IPS-NIHi11 (cell line): ENCODE measurements at regions not wholly inside any gene's neighbourhood (a gene's known extent, or its start where the extent isn't known, plus 50 kb on each side); places are given as distances from the start of the nearest gene placed in this dataset.
"Not testable (repeated sequence)": the region's sequence is repeated elsewhere in the genome, so short reads cannot be mapped to it uniquely, and the experiment has no call there.

Source experiments
- DNase-seq: peaks from one replicate; pipeline ENCODE4 v3.0.0; 2012; ENCODE audit warnings: mixed read lengths, low spot score

DNA sequence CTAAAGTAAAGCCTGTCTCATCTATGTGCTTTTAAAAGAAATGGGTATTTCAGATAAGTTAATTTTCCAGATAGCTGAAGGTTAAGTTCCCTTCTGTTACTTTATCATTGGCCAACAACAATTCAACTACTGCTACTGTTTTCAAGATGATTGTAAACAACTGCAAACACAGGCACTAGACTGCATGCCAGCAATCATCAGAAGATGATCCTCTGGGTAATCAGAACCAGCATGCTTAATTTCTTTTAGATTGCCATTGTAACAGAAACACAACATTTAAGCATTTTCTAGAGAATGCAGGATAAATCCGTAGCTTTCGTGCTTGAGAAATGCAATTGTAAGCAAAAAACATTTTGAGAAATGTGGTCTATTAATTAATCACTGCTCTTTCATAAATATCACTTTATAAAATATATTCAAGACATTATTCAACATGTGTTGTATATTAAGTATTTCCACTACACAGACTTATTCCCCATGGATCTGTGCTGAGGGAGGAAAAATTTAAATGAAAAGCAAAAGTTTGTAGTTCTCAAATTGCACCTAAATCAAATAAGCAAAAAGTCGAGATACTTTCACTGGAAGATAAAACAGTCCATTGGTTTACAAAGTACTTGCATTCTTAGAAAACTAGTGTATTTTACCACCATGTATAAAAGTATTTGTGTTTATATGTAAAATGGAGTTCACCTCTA is 133.7 kb downstream of the ATL2 start:
- no peak for DNase-seq

DNA sequence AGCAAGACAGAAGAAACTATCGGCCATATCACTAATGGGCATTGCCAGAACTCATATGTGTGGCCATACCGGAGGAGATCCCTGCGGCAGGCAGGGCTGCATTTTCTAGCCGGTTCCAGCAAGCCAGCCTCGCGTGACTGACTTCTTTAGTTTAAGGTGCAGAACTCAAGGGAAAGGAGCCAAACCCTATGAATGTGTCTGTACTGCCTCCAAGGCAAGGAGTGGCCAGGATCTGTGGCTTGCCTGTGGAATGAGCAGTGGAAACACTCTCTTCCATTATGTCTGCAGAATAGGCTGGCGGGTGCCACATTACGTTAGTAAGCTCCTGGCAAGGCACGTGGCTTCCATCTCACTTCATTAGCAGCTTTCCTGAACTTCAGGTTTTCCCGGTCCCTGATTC is 137.6 kb downstream of the ATL2 start:
- DNase-seq = no peak

DNA sequence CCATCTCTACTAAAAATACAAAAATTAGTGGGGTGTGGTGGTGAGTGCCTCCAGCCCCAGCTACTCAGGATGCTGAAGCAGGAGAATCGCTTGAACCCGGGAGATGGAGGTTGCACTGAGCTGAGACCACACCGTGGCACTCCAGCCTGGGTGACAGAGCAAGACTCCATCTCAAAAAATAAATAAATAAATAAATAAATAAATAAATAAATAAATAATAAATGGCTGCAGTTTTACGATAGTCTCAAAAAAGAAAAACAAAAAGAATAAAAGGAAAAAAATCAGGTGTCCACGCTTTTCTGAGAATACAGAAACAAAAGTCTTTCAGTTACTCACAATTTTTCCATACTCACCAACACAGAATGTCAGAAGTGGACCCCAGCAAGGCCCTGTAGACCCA is 138.4 kb downstream of the ATL2 start:
- DNase-seq = not testable (repeated sequence)

DNA sequence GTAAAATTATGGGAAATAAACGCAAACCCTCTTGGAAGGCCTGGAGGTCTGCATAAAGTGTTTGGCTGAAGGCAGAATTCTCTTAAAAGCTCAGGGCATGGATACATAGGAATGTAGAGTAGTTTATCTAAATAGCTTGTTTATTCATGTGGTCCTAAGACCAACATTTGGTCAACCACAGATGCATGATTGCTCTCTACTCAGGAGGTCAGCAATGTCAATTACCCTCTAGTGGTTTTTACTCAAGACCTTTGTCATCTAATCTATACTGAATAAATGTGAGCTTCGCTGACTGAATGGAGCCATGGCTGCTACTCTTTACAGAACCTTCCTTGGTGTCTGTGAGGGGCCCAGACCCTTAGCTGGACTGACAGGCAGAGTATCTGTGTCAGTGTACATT is 139.8 kb downstream of the ATL2 start:
- no peak for DNase-seq

DNA sequence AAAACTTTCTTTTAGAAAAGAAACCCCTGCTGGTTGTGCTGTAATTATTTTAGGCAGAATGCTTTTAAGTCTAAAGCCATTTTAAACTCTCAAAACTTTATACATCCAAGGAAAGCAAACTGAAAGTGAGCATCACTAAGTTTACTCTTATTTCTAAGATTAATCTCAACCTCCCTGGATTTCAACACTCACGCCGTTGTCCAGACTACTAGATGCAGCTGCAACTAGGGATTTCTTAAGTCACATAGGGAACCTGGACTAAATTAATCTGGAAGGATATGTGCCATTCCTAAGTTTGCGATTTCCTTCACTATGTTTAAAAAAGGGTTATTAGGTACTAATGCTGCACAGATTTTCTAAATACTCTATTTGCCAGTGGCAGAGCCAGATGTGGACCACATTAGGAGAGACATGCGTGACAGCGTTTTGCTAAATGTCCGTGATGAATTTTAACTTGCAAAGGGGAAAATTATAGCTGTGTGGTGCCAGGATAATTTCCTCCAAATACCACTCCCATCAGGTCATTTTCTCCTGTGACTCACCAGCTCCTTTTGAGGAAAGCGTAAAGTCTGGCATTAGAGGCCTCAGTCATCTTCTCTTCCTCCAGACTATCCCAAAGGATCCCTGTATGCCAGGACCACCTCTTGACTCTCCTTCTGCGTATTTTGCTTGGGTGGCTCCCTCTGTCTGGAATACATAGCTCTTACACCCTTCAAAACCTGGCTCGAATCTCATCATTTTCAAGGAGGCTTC is 143.7 kb downstream of the ATL2 start:
- DNase-seq = peak; percentile 12

DNA sequence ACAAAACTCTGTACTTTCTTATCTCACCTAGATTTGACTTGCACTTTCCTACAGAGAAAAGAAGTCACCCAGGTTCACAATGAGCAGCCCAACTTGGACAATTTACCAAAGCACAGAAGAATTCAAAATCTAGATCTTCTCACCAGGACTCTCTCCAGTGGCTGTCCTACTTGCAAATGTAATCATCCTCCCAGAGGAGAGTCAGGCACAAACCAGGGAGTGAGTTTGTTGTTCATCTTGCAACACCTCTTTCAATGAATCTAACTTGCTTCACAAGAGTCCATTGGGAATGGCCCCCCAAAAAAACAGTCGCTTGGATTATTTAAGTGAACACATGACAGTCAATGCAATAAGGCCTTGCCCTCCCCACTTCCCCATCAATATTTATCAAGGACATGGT is 144.6 kb downstream of the ATL2 start:
- no peak for DNase-seq

DNA sequence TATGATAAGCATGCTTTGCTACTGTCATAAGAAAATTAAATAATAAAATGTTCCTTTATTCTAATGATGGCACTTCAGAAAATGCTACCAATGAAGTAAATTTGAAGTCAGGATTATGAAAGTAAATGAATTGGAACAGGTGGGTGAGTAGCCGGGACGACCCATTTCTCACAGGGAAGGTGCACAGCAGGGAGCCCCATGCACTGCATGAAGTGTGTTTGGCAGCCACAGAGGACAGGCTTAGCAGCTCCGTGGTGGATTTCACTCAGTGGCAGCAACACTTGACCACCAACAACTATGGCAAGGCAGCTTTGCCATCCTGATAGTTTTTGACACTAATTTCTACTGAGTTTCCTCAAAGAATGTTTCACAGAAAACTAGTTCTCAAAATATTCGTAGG is 146.3 kb downstream of the ATL2 start:
- DNase-seq = peak; percentile 18

DNA sequence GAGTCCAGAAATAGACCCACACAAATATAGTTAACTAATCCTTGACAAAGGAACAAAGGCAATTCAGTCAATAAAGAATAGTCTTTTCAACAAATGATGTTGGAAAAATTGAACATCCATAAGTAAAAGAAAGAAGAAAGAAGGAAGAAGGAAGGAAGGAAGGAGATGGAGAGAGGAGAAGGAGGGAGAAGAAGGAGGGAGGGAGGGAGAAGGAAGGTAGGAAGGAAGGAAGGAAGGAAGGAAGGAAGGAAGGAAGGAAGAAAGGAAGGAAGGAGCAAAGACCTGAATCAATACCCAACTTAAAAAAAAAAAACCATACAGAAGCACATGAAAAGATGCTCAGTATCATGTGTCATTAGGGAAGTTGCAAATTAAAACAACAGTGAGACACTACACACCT is 148.3 kb downstream of the ATL2 start:
- no peak for DNase-seq

DNA sequence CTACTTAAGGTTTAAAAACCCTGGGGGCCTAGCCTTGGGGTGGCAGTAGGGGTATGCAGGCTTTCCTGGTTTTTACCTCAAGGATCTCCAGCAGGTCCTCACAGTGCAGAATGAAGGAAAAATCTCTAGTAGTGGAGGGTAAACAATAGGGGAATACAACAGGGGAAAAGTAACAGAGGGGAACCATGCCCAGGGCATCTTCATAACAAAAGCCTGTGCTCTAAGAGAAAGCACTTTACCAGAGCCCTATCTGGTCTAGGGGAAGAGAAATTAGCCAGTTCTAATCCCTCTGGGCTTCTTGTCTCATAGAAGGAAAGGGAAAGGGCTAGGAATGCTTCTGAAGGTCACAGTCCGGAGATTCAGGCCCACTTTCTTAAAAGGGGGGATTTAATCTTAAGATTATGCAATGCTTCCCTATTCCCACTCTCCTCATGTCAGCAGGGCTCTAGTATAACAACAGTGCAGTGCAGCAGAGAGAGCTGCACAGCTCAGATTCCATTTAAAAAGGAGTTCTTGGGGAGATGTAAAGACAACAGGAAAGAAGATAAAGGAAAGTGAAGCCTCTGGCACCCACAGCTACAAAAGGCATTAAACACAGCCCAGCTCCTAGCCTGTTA is 149.0 kb upstream of the CYP1B1 start:
- peak; percentile 33 for DNase-seq

DNA sequence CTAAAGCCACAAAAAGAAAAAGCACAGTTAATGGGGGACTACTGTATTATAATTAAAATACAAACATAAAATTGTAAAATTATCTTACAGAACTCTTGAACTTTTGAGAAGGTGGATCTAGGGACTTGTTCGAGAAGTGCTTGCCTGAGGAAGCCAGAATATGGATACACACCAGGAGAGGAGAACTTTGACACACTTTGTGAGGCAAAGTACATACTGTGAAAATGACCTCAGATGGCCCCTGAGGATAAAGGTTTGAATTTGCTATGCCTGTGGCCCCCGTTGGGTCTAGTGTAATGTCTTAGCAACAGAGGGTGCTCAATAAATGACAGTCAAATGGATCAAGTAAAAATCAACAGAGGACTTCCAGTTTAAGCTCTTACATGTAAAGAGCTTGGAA is 148.2 kb upstream of the CYP1B1 start:
- no peak for DNase-seq

DNA sequence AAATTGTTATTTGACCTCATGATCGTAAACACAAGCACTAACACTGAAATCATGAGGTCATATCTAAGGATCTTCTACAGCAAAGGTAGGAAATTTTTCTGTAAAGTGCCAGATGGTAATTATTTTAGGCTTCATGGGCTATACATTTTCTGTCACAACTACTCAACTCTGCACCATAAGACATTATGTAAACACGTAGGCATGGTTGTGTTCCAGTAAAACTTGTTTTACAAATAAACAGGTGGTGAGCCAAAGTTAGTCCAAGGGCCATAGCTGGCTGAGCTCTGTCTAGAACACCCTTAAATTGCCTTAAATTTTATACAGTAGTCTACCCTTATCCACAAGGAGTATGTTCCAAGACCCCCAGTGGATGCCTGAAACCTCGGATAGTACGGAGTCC is 147.3 kb upstream of the CYP1B1 start:
- no peak for DNase-seq

DNA sequence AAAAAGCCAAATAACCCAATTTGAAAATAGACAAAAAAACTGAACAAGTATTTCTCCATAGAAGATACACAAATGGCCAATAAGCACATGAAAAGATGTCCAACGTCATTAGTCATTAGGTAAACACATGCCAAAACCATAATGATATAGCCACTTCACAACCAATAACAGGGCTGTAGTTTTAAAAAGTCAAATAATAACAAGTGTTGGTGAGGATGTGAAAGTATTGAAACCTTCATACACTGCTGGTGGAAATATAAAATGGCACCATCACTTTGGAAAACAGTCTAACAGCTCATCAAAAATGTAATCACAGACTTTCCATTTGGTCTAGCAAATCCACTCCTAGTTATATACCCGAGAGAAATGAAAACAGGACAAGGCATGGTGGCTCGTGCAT is 144.2 kb upstream of the CYP1B1 start:
- no peak for DNase-seq

DNA sequence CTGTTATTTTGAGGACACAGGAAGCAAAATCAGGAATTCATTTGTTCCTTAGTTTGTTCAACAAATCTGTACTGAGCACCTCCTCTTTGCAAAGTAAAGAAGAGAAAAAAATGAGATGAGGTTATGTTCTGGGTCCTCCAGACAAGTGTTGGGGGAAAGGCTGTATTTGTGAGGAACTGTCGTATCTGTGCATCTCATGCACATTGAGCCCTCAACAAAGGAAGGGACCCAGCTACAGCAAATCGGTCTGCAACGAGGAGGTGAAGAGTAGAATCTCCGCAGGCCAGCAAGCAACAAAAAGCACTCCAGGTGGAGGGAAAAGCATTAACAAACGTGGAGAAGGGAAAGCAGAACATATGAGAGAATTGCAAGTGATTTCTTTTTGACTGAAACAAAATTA is 143.0 kb upstream of the CYP1B1 start:
- no peak for DNase-seq

DNA sequence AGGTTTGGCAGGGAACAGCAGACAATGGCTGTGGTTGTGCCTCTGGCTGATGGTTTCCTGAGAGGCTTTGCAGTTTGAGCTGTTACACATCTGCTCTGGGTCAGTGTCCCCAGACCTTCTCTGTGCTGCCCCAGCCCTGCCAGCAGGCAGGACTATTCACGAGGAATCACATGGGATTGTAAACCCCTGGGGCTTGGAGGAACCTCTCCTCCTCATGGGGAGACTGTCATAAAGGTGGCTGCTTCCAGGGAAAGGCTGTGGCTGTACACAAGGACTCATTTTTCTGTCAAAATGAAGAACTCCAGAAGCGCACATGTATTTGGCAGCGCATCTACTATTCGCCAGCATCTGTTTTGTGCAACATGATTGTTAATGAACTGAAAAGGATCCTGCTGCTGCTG is 142.6 kb upstream of the CYP1B1 start:
- no peak for DNase-seq

DNA sequence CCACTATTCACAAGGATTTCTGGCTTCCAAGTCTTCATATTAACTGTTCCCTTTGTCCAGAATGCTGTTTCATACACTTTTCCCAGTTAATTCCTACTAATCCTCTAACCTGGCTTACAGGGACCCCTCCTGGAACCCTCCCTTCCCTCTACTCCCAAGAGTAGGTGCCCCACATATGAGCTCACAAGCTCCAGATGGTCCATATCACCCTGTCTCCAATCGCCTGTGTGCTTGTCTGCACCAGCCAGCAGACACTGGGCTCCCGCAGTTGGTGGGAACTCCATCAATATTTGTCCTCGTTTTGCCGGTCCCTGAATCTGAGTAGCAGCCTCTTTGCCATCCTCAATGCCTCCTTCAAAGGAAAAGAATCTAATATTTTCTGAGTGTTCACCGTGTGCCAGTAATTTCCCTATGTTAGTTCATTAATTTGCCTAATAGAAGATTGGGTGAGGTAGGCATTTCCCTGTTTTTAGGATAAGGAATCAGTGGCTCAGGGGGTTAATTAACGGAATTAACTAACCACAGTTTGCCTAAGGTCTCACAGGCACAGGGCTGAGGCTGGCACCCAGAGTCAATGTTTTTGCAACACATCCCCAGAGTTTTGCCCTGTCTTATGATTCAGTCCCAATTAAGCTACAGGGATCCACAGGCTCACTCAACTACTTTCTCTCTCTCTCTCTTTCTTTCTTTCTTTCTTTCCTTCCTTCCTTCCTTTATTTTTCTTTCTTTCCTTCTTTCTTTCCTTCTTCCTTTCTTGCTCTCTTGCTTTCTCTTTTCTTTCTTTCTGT is 141.6 kb upstream of the CYP1B1 start:
- no peak for DNase-seq

DNA sequence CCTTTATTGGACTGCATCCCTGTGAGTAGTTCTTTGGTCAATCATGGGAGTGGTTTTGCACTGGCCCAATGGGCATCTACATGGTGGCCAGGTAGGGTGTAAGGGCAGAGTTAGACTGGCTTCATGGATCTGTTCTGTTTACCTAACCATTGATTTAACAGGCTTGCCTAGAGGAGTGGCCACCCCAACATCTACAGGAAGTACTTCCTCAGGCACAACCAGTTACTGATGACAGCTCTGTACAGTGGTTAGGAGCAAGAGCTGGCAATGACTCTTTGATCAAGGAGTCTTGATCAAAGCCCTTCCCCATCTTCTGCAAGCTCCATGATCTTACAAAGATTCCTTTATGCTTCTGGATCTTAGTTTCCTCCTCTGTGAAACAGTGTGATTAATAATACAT is 140.9 kb upstream of the CYP1B1 start:
- DNase-seq = no peak

DNA sequence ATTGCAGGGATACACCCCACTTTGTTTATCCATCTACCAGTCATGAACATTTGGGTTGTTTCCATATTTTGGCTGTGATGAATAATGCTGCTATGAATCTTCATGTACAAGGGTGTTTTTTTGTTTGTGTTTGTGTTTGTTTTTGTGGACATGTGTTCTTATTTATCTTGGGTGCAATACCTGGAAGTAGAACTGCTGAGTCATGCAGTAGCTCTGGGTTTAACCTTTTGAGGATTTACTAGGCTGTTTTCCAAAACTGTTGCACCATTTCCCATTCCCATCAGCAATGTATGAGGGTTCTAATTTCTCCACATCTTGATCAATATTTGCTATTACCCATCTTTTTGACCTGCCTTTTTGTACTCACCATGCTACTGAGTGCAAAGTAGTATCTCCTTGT is 140.0 kb upstream of the CYP1B1 start:
- DNase-seq = no peak

DNA sequence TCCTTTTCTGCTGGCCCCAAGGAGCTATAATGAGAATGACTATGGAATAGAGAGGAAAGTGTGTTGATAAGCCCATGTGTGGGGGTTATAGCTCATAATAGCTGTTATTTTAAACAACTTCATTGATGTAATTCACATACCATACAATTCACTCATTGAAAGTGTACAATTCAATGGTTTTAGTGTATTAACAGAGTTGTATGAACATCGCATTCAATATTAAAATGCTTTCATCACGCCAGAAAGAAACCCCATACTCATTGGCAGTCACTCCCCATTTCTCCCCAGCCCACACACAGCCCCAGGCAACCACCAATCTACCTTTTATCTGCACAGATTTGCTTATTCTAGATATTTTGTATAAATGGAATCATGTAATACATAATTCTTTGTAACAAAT is 139.6 kb upstream of the CYP1B1 start:
- no peak for DNase-seq

DNA sequence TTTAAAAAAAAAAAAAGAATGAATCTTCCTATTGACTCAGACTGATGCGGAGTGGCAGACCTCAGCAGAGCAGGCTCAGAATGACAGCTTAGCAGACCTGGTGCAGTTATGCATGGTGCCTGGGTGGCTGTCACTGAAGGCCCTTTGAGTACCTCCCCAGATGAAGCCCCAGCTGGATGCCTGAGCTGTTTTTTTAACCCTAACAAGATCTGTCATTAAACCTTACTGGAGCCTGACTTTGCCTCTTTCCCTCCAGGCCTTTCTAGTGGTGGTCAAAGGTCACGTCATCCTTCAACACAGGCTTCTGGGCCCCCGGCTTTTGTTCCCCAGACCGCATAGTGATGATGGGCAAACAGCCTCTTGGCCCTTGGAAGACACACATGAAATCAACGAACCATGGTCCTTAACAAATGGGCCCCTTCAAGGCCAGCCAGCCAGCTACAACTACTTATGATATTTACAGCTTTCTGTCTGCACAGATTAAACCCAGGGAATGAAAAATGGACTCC is 138.3 kb upstream of the CYP1B1 start:
- DNase-seq = no peak

DNA sequence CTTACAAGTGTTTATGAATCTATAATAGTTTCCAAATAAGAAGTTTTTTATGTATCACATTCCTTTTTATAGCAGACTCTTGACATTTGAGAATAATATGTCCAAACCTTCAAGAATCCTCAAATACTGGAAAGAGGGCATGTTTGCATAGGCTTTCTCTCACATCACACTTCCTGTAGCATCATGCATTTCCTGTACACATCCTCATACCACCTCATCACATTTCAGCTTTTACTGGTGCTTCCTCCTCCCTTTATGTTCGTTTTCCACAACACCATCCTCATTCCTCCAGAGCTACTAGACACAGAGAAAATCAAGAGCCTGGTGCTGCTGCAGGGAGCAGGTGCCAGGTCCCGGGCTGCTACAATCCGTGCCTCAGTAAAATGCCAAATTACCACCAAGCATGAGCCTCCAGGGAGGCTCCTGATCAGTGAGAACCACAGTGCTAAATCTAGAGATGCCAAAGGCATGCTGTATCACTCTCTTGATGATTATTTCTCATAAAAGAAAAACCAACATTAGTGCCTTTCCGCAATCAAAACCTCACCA is 137.7 kb upstream of the CYP1B1 start:
- DNase-seq = no peak

DNA sequence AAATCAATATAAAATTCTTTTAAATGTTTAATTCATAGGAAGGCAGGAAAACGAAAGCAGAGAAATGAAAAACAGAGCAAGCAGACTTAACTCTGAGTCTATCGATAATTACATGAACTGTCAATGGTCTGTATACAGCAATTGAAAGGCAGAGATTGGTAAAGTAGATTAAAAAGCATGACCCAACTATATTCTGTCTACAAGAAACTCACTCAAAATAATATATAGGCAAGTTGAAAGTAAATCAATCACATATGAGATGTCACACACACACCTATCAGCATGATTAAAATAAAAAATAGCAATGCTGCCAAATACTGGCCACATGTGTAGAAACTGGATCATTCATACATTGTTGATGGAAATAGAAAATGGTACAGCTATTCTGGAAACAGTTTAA is 136.4 kb upstream of the CYP1B1 start:
- DNase-seq = no peak

DNA sequence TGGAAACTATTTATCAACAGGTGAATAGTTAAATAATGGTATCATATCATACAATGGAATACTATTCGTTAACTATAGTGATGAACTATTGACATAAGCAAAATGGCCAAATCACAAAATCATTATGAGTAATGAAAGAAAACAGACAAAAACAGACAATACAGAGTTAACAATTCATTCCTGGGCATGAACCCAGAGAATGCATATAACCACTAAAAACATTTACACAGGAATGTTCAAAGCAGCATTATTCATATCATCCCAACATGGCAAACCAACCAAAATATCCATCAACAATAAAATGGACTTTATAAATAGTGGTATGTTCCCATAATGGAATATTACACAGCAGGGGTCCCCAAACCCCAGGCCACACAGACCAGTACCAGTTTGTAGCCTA is 131.2 kb upstream of the CYP1B1 start:
- DNase-seq = no peak
